SK-N-MC (cell line): ENCODE measurements at regions not wholly inside any gene's neighbourhood (a gene's known extent, or its start where the extent isn't known, plus 50 kb on each side); places are given as distances from the start of the nearest gene placed in this dataset.

Source experiments
- DNase-seq: peaks from one replicate; pipeline ENCODE4 v3.0.0-alpha.2; 2011; ENCODE audit warnings: low read depth, low spot score
- H3K27ac ChIP-seq: fragments of 200-600 bp; sonication (generic); 2 replicates; pipeline ENCODE4 v1.5.1; 2016; ENCODE audit warnings: mixed run types
- H3K36me3 ChIP-seq: fragments of 200-600 bp; sonication (generic); 2 replicates; pipeline ENCODE4 v1.6.1; 2017; ENCODE audit warnings: antibody characterized with exemption, low read length, mixed read lengths; ENCODE audit not compliant: insufficient read depth
- H3K4me3 ChIP-seq: fragments of 200-600 bp; sonication (generic); 2 replicates; pipeline ENCODE4 v1.5.1; 2016
- H3K9ac ChIP-seq: fragments of 200-600 bp; sonication (generic); 2 replicates; pipeline ENCODE4 v1.8.0; 2017; ENCODE audit warnings: mixed run types, mixed read lengths; ENCODE audit not compliant: insufficient read length
- H3K9me3 ChIP-seq: fragments of 200-600 bp; sonication (generic); 2 replicates; pipeline ENCODE4 v1.6.1; 2017; ENCODE audit warnings: low read depth, mild to moderate bottlenecking, antibody characterized with exemption, low read length, moderate library complexity, mixed read lengths
- EZH2 ChIP-seq: fragments of 200-600 bp; sonication (generic); IDR thresholded peaks from one replicate; pipeline ENCODE4 v1.6.1; 2017; ENCODE audit warnings: antibody characterized with exemption
- FOXP2 ChIP-seq: optimal IDR thresholded peaks from 2 replicates; pipeline ENCODE3; 2011; ENCODE audit warnings: mild to moderate bottlenecking, moderate library complexity; ENCODE audit not compliant: insufficient read depth; ENCODE audit errors: extremely low read length, control extremely low read depth
- POLR2AphosphoS5 ChIP-seq: IDR thresholded peaks from 2 replicates; pipeline ENCODE4 v1.6.1; 2012; ENCODE audit warnings: mild to moderate bottlenecking, low read depth, low read length, borderline replicate concordance

GRCh38 chr2:200748779-200749178 is 62.9 kb upstream of the BZW1 start:
- TF ChIP-seq FOXP2, result no peak
- no peak for TF ChIP-seq POLR2AphosphoS5
- no peak for TF ChIP-seq EZH2
- Histone ChIP-seq H3K9ac (no peak overlapping the region), H3K27ac (no peak overlapping the region), H3K36me3 (no peaks in the 10 kb centered on the region), H3K9me3 (no peaks in the 10 kb centered on the region), H3K4me3 (no peak overlapping the region)
- no peak for DNase-seq

- no peak overlapping the region for H3K4me3 ChIP-seq
- no peak for TF ChIP-seq EZH2
- no peak for TF ChIP-seq FOXP2
- no peak for TF ChIP-seq POLR2AphosphoS5
- no peak overlapping the region for H3K9ac ChIP-seq
- no peak for DNase-seq
- no peaks in the 10 kb centered on the region for H3K9me3 ChIP-seq
- no peaks in the 10 kb centered on the region for H3K36me3 ChIP-seq
- H3K27ac ChIP-seq, result no peak overlapping the region
Measured at GRCh38 chr2:200749631-200750322, 61.9 kb upstream of the BZW1 start.

- no peak for DNase-seq
- TF ChIP-seq POLR2AphosphoS5 (no peak), EZH2 (no peak), FOXP2 (no peak)
- no peak overlapping the region for H3K4me3 ChIP-seq
- no peaks in the 10 kb centered on the region for H3K36me3 ChIP-seq
- no peaks in the 10 kb centered on the region for H3K9me3 ChIP-seq
- no peak overlapping the region for H3K9ac ChIP-seq
- no peak overlapping the region for H3K27ac ChIP-seq
Measured at GRCh38 chr2:200750323-200750910, 61.3 kb upstream of the BZW1 start.

GRCh38 chr2:200751786-200752185 is 59.9 kb upstream of the BZW1 start:
- DNase-seq, result no peak
- Histone ChIP-seq H3K36me3 (no peaks in the 10 kb centered on the region), H3K4me3 (no peak overlapping the region), H3K9me3 (no peaks in the 10 kb centered on the region), H3K27ac (no peak overlapping the region), H3K9ac (no peak overlapping the region)
- no peak for TF ChIP-seq POLR2AphosphoS5
- no peak for TF ChIP-seq FOXP2
- no peak for TF ChIP-seq EZH2

GRCh38 chr2:200752332-200752731 is 59.4 kb upstream of the BZW1 start:
- Histone ChIP-seq H3K9ac (no peak overlapping the region), H3K27ac (no peak overlapping the region), H3K9me3 (no peaks in the 10 kb centered on the region), H3K4me3 (no peak overlapping the region), H3K36me3 (no peaks in the 10 kb centered on the region)
- TF ChIP-seq FOXP2 (no peak), POLR2AphosphoS5 (no peak), EZH2 (no peak)
- DNase-seq, result no peak

- H3K9me3 ChIP-seq, result no peaks in the 10 kb centered on the region
- no peak overlapping the region for H3K4me3 ChIP-seq
- no peak overlapping the region for H3K9ac ChIP-seq
- TF ChIP-seq POLR2AphosphoS5 (no peak), EZH2 (no peak), FOXP2 (no peak)
- H3K36me3 ChIP-seq, result no peaks in the 10 kb centered on the region
- H3K27ac ChIP-seq, result no peak overlapping the region
- no peak for DNase-seq
Measured at GRCh38 chr2:200752835-200753234, 58.9 kb upstream of the BZW1 start.

- no peak for TF ChIP-seq POLR2AphosphoS5
- no peak for TF ChIP-seq FOXP2
- no peak for TF ChIP-seq EZH2
- Histone ChIP-seq H3K27ac (no peak overlapping the region), H3K4me3 (no peak overlapping the region), H3K9me3 (no peaks in the 10 kb centered on the region), H3K36me3 (no peaks in the 10 kb centered on the region), H3K9ac (no peak overlapping the region)
- DNase-seq, result no peak
Measured at GRCh38 chr2:200756618-200757321, 54.9 kb upstream of the BZW1 start.

- Histone ChIP-seq H3K9me3 (no peaks in the 10 kb centered on the region), H3K36me3 (no peaks in the 10 kb centered on the region), H3K9ac (no peak overlapping the region), H3K4me3 (no peak overlapping the region), H3K27ac (no peak overlapping the region)
- DNase-seq, result no peak
- TF ChIP-seq POLR2AphosphoS5 (no peak), EZH2 (no peak), FOXP2 (no peak)
Measured at GRCh38 chr2:200757399-200757798, 54.3 kb upstream of the BZW1 start.

- Histone ChIP-seq H3K9me3 (no peaks in the 10 kb centered on the region), H3K36me3 (no peaks in the 10 kb centered on the region), H3K4me3 (no peak overlapping the region), H3K27ac (no peak overlapping the region), H3K9ac (no peak overlapping the region)
- no peak for TF ChIP-seq EZH2
- TF ChIP-seq FOXP2, result no peak
- no peak for TF ChIP-seq POLR2AphosphoS5
- DNase-seq, result no peak
Measured at GRCh38 chr2:200758341-200758740, 53.4 kb upstream of the BZW1 start.
